Stromal cell of bone marrow (primary cell): ENCODE measurements at regions not wholly inside any gene's neighbourhood (a gene's known extent, or its start where the extent isn't known, plus 50 kb on each side); places are given as distances from the start of the nearest gene placed in this dataset.
"Not testable (repeated sequence)": the region's sequence is repeated elsewhere in the genome, so short reads cannot be mapped to it uniquely, and the experiment has no call there.

ENCODE experiments used
- DNase-seq: peaks from one replicate; pipeline ENCODE4 v3.0.0-alpha.2; 2012; ENCODE audit warnings: low read depth

- no peak for DNase-seq
Measured at GRCh38 chr4:1561286-1561990, 122.7 kb downstream of the FAM53A start.

- DNase-seq: no peak
Measured at GRCh38 chr4:1559896-1560650, 124.0 kb downstream of the FAM53A start.

- no peak for DNase-seq
Measured at GRCh38 chr4:1558205-1558604, 125.9 kb downstream of the FAM53A start.

GRCh38 chr4:1557221-1557597 is 126.9 kb downstream of the FAM53A start:
- DNase-seq: no peak

- DNase-seq: no peak
Measured at GRCh38 chr4:1556541-1557220, 127.4 kb downstream of the FAM53A start.

- DNase-seq: no peak
Measured at GRCh38 chr4:1554876-1555265, 129.2 kb downstream of the FAM53A start.

GRCh38 chr4:1554246-1554875 is 129.8 kb downstream of the FAM53A start:
- no peak for DNase-seq

GRCh38 chr4:1553365-1553764 is 130.7 kb downstream of the FAM53A start:
- DNase-seq: no peak

GRCh38 chr4:1552451-1552850 is 131.7 kb downstream of the FAM53A start:
- no peak for DNase-seq

GRCh38 chr4:1551211-1551610 is 132.9 kb downstream of the FAM53A start:
- DNase-seq: no peak

GRCh38 chr4:1550122-1551070 is 133.7 kb downstream of the FAM53A start:
- no peak for DNase-seq

GRCh38 chr4:1549638-1550035 is 134.5 kb downstream of the FAM53A start:
- DNase-seq: no peak

- DNase-seq: not testable (repeated sequence)
Measured at GRCh38 chr4:1548827-1549637, 135.1 kb downstream of the FAM53A start.

GRCh38 chr4:1547856-1548826 is 136.0 kb downstream of the FAM53A start:
- no peak for DNase-seq

GRCh38 chr4:1547131-1547855 is 136.8 kb downstream of the FAM53A start:
- no peak for DNase-seq

- no peak for DNase-seq
Measured at GRCh38 chr4:1544861-1545281, 138.6 kb upstream of the NKX1-1 start.

GRCh38 chr4:1544435-1544834 is 138.2 kb upstream of the NKX1-1 start:
- not testable (repeated sequence) for DNase-seq

- no peak for DNase-seq
Measured at GRCh38 chr4:1543976-1544375, 137.7 kb upstream of the NKX1-1 start.

GRCh38 chr4:1543561-1543960 is 137.3 kb upstream of the NKX1-1 start:
- DNase-seq: no peak
